ENCODE measurements at regions not wholly inside any gene's neighbourhood (a gene's known extent, or its start where the extent isn't known, plus 50 kb on each side); places are given as distances from the start of the nearest gene placed in this dataset.

GRCh38 chr5:101782352-101783103 lies 513.6 kb downstream of the SLCO4C1 start:
- Histone ChIP-seq H3K4me2 (ENCODE audit: insufficient read depth, low read length) (no peak overlapping the region), H3K9me3 (replicated peaks; ENCODE audit: control insufficient read depth, insufficient read depth, low read depth, low read length) (no peaks in the 10 kb centered on the region), H3K36me3 (ENCODE audit: control insufficient read depth, insufficient read depth, low read length) (no peaks in the 10 kb centered on the region), H4K20me1 (replicated peaks; ENCODE audit: control insufficient read depth, insufficient read depth, low read length) (no peaks in the 10 kb centered on the region), H3K27ac (ENCODE audit: extremely low read depth, low read depth, low read length) (no peak overlapping the region), H3K79me2 (ENCODE audit: control insufficient read depth, insufficient read depth, low read length) (no peaks in the 10 kb centered on the region), H3K4me1 (replicated peaks in 1 of 2; ENCODE audit: control insufficient read depth in 2 of 2, insufficient read depth in 2 of 2, low read length in 2 of 2) (no peaks in the 10 kb centered on the region), H3K27me3 (ENCODE audit: control insufficient read depth in 2 of 2, insufficient read depth in 2 of 2, low read length in 2 of 2) (no peaks in the 10 kb centered on the region), H2AFZ (ENCODE audit: low read depth, low read length) (no peak overlapping the region), H3K4me3 (no peak overlapping the region), H3K9ac (ENCODE audit: insufficient read depth in 1 of 2, low read depth in 2 of 2, low read length in 2 of 2) (no peak overlapping the region), H3K9me1 (ENCODE audit: control insufficient read depth, insufficient read depth, low read length) (no peaks in the 10 kb centered on the region)
- ChIA-PET CTCF (ENCODE audit: low intra/inter-chr PET ratio) (no interaction called here), POLR2A (interaction anchor here (0.7 kb wide), 1 partner anchor 690 kb away, joined by 3 read pairs; no protein-coding TSS in a partner anchor)
- FAIRE-seq: no peak
- no peak for TF ChIP-seq HEY1 (CRISPR knock-in tag; IDR thresholded peaks at IDR 0.05; ENCODE audit: borderline replicate concordance)
- TF ChIP-seq, protein P1, sequence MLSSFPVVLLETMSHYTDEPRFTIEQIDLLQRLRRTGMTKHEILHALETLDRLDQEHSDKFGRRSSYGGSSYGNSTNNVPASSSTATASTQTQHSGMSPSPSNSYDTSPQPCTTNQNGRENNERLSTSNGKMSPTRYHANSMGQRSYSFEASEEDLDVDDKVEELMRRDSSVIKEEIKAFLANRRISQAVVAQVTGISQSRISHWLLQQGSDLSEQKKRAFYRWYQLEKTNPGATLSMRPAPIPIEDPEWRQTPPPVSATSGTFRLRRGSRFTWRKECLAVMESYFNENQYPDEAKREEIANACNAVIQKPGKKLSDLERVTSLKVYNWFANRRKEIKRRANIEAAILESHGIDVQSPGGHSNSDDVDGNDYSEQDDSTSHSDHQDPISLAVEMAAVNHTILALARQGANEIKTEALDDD (IDR thresholded peaks at IDR 0.05): no peak
- no peak for TF ChIP-seq KAT2B (IDR thresholded peaks at IDR 0.05; ENCODE audit: low read depth, low read length)
- TF ChIP-seq ZNF212 (CRISPR knock-in tag; IDR thresholded peaks at IDR 0.05): no peak
- no peak for TF ChIP-seq ZNF224 (CRISPR knock-in tag; IDR thresholded peaks at IDR 0.05)
- no peak for TF ChIP-seq ATF1 (CRISPR knock-in tag; IDR thresholded peaks at IDR 0.05)
- TF ChIP-seq ATF1 (tag; IDR thresholded peaks at IDR 0.05): no peak
- in situ Hi-C loops (cut with MboI): no loop called here
- ATAC-seq: no peak
- 1% methylated on average over 10 of the region's 10 CpGs for WGBS (ENCODE audit: insufficient coverage, low coverage, missing lambda C conversion rate)
- DNase-seq (ENCODE audit: extremely low read depth in 1 of 4, low spot score in 3 of 4): no peak
- intact Hi-C loops (cut with micrococcal nuclease): no loop called here
- BruUV-seq (replicated peaks): no TSS peak

Data from K562 (cell line).